HG03457 (cell line): ENCODE measurements at regions not wholly inside any gene's neighbourhood (a gene's known extent, or its start where the extent isn't known, plus 50 kb on each side); places are given as distances from the start of the nearest gene placed in this dataset.
"Not testable (repeated sequence)": the region's sequence is repeated elsewhere in the genome, so short reads cannot be mapped to it uniquely, and the experiment has no call there.

Experiments used
- ATAC-seq: cut with Tn5 transposase; IDR thresholded peaks from one replicate; pipeline ENCODE4 v1.9.1; 2021; ENCODE audit warnings: moderate number of reproducible peaks; ENCODE audit not compliant: unreplicated experiment

DNA sequence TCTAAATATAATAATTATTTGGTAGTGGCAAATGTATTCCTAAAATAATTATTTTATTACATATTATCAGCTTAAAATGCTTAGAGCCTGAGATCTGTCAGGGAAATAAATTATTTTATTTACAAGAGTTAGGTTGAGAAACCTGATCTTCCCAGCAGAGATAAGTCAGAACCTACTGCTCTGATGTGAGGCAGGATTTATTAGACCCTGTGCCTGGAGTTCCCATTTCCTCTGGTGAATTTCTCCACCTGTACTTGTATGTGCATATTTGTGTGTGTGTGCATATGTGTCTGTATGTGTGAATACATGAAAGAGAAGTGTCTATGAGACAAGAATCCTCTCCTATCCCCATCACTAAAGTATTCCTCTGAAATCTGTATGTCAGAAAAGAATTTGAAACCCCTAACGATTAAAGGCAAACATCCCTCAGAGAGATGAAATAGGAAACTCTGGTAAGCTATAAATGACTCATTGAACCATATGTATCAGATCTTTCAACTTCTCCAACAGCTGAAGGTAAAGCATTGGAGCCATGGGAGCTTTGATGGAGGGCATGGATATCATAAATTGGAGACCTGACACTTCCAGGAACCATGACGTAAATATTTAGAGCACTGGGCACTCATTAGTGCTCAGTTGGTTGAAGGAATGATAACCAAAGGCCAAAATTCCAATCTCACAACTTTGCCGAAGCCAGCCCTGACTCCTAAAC lies 190.9 kb downstream of the XPNPEP1 start:
- ATAC-seq = no peak

- ATAC-seq = not testable (repeated sequence)
Measured at GRCh38 chr10:109729895-109730294, 193.4 kb downstream of the XPNPEP1 start.

DNA sequence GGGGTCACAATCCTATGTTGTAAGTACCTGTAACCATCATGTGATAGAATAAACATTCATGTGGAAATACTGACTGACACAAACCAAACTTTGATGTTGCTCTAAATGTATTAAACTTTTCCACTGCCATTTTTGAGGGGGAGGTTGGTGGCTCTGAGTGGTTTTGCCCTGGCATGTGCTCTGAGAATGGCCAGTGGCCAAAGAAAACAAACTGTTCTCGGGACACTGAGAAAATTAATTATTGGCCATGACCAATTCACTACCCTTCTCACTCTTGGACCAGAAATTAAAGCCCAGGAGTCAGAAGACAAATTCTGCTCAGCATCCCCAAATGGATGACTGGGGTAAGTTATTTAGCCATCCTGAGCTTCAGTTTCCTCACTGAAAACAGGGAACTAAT lies 195.9 kb downstream of the XPNPEP1 start:
- ATAC-seq = no peak

- ATAC-seq = no peak
Measured at GRCh38 chr10:109726473-109726872, 196.8 kb downstream of the XPNPEP1 start.

DNA sequence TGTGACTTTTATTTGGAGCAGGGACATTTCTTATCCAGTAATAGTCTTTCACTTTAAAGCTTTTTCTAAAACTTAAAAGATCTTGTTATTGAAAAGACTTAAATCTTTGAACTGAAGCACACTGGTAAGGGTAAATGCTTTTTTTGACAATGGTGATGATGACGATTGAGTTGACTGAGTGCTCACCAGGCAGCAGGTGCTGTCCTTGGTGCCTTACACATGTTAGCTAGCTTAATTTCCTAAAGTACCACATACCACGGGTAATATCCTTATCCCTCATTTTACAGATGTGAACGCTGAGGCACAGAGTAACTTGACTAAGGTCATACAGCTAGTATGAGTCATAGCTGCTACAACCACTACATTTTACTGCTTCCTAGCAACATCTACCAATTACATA lies 200.0 kb downstream of the XPNPEP1 start:
- no peak for ATAC-seq

- no peak for ATAC-seq
Measured at GRCh38 chr10:109721453-109722064, 201.8 kb downstream of the XPNPEP1 start.

DNA sequence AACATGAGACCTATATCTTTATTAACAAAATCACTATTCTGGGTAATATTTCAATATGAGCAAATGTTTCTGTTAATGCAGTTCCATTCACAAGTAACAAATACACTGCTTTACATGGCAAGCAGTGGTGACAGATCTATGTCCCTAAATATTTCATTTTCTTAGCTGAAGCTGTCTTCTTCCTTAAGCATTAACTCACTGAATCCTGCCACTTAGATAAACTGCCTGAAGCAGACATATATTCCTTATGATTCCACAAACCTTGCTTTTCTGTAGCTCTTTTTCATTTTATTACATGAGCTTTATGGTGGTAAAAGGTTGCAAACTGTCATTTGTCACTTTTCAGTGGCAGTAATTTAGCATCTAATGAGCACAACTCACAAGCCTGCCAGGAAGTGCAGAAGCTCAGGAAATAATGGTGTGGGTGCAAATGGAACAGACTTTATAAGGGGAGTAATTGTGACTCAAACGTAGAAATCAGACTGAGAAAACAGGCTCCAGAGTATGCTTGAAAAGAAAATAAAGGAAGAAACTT lies 217.2 kb downstream of the XPNPEP1 start:
- ATAC-seq = no peak

GRCh38 chr10:109701633-109702215 lies 221.6 kb downstream of the XPNPEP1 start:
- no peak for ATAC-seq

DNA sequence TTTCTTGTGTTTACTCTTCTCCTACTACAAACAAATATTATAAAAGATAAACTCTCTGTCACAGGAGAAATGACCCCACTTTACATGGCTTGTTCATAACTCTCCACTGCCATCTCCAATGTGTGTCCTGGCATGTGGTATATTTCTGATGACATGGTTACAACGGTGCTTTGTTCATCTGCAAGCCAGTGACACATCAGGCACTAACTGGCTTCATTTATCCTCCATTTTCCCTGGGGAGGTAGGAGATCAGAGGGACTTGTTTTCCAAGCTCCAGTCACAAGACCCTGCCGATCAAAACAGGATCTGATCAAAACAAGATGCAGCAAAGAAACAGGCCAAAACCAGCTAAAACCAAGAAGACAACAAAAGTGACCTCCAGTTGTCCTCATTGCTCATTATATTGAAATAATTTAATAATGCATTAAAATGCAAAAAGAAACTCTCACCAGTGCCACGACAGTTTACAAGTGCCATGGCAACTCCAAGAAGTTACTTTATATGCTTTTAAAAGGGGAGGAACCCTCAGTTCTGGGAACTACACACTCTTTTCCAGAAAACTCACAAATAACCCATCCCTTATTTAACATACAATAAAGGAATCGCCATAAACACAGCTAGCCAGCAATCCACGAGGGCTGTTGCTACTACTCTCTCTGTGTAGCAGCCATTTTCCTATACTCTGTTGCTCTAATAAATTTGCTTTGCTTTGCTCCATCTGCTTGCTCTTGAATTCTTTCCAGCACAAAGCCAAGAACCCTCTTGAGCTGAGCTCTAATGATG lies 224.2 kb downstream of the XPNPEP1 start:
- ATAC-seq = no peak

GRCh38 chr10:109698086-109698485 lies 225.2 kb downstream of the XPNPEP1 start:
- no peak for ATAC-seq

DNA sequence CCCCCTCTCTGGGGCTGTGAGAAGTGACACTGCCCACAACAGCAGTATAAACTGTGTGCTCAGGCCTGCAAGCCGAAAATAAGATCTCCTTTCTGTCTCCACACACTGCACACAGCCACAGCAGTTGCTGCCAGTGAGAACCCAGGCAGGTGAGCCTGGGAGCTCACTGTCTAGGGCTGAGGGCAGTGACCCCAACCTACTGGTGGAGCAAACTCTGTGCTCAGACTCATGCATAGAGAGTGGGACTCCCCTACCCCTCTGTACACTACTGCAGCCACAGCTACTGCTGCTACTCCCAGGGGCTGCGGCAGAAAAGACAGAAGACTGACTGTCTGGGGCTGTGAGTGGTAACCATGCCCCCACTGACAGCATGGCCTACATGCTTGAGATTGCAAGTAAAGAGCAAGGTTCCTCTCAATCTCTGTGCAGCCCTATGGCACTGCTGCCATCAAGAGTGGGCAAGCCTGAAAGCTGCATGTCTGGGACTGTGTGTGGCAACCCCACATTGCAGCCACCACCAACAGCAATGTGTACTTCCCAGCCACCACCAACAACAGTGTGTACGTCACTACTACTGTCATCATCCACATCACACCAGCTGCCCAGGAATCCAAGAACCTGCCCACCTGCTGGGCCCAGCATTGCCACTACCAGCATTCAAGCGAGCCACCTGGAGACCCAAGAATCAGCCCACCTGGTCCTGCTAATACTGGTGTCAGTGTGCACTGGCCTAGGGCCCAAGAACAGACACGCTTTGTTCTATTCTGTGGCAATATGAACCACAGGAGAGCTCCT lies 226.1 kb downstream of the XPNPEP1 start:
- no peak for ATAC-seq

GRCh38 chr10:109696462-109696861 lies 226.8 kb downstream of the XPNPEP1 start:
- ATAC-seq = no peak

GRCh38 chr10:109695988-109696387 lies 227.3 kb downstream of the XPNPEP1 start:
- no peak for ATAC-seq

GRCh38 chr10:109689785-109690184 lies 233.5 kb downstream of the XPNPEP1 start:
- no peak for ATAC-seq

DNA sequence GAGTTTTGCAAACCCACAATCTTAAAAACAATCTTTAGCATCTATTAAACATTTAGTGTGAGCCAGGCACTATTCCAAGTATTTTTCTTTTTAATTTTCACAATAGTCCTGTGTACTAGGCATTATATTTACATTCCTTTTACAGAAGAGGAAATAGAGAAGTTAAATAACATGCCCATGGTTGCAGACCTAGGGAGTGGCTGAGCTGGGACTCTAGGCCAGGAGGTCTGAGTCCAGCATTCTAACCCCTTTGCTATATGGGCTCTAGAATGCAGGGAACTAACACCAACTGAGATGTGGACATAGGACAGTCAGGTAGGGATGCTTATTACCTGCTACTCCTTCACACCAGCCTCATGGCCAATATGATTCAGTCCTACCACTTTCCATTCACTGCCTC lies 243.8 kb downstream of the XPNPEP1 start:
- no peak for ATAC-seq

- no peak for ATAC-seq
Measured at GRCh38 chr10:109678857-109679256, 244.5 kb downstream of the XPNPEP1 start.

GRCh38 chr10:109676703-109677102 lies 246.6 kb downstream of the XPNPEP1 start:
- no peak for ATAC-seq

DNA sequence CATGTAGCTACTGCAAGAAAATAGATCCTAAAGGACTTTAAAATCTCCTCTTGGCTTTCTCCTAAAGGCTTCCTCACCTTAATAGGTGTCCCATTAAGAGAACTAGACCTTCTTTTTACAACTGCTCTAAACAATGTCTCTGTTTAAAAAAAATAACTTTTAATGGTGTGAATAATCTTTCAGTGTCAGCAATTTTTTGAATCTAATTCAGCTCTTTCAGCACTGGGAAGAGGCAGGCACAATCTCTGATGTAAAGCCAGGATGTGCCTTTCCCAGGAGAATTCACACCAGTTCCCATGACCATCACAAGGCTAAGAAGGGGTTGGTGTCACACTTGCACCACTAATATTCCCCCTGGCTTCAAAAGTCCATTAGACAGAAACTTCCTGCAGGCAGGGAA lies 254.6 kb downstream of the XPNPEP1 start:
- no peak for ATAC-seq

DNA sequence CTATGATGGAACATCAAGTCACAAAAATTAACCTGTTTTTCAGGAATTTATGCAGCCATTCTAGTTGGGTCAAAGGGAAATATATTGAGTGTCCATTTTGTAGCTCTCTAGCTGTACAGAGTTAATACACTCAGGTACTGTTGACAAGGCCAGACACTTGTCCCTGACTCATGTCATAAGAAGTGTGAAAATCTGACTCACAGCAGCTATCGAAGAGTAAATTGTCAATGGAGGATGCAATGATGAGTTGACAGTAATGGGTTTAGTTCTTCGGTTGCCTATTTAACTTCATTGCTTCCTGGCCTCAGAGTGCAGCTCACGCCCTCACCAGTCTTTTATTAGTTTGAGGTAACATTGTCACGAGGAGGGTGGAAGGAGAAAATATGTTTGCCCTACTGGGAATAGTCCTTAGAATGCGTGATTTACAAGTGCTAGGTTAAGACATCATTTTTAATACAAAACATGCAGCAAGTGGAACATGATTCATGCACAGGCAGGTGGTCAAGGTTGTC lies 255.1 kb downstream of the XPNPEP1 start:
- no peak for ATAC-seq

DNA sequence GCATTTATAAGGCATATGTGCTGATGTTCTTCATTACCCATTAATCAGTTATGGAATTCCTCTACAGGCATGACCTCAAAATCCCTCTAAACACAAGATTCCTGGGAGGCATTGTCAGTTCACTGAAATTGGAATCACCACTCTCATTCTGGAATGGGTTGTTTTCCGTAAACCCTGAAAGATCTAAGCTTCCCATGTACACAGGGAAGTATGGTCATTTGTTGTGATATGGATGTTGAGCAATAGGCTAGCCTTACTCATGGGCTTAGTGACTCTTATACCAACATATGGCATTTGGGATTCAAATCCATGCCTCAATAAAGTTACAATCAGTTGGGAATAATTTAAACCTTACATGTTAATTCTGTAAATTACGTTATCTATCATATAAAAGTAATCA lies 258.0 kb downstream of the XPNPEP1 start:
- no peak for ATAC-seq
